ENCODE measurements at regions not wholly inside any gene's neighbourhood (a gene's known extent, or its start where the extent isn't known, plus 50 kb on each side); places are given as distances from the start of the nearest gene placed in this dataset.

- TF ChIP-seq CREB3L1 (IDR thresholded peaks at IDR 0.05; ENCODE audit: borderline replicate concordance, low read depth) (no peak), SMARCA4 (IDR thresholded peaks at IDR 0.05) (no peak), ZNF140 (CRISPR knock-in tag; IDR thresholded peaks at IDR 0.05) (no peak), PURB (CRISPR knock-in tag; IDR thresholded peaks at IDR 0.05; ENCODE audit: low read depth) (no peak), RBFOX2 (IDR thresholded peaks at IDR 0.05; ENCODE audit: low read depth, low read length) (no peak), TAF7 (tag; IDR thresholded peaks at IDR 0.05) (0 out of 2 replicates have a peak, but pooled peaks have one; percentile 24), ZBTB9 (CRISPR knock-in tag; IDR thresholded peaks at IDR 0.05) (0 out of 2 replicates have a peak, but pooled peaks have one; percentile 33), BCL6 (CRISPR knock-in tag; IDR thresholded peaks at IDR 0.05) (0 out of 2 replicates have a peak, but pooled peaks have one; percentile 67), SIX5 (IDR thresholded peaks at IDR 0.05; ENCODE audit: borderline replicate concordance in 1 of 2, insufficient read depth in 1 of 2, low read depth in 1 of 2, low read length in 2 of 2) (no peak), MLX (CRISPR knock-in tag; conservative IDR thresholded peaks at IDR 0.05) (no peak), KAT2B (IDR thresholded peaks at IDR 0.05; ENCODE audit: low read depth, low read length) (no peak), CREBBP (IDR thresholded peaks at IDR 0.05; ENCODE audit: low read depth, low read length) (no peak), CXXC5 (CRISPR knock-in tag; IDR thresholded peaks at IDR 0.05) (no peak), STAT5B (CRISPR knock-in tag; IDR thresholded peaks at IDR 0.05) (no peak), ZNF184 (CRISPR knock-in tag; IDR thresholded peaks at IDR 0.05) (no peak), HMGN3 (IDR thresholded peaks at IDR 0.05; ENCODE audit: borderline replicate concordance, extremely low read depth, insufficient read length, low read depth, low read length) (no peak), CREB3 (tag; conservative IDR thresholded peaks at IDR 0.05; ENCODE audit: low read depth) (peak; percentile 78), JUND (IDR thresholded peaks at IDR 0.05; ENCODE audit: borderline replicate concordance, low read depth, low read length) (no peak), JUND (tag; IDR thresholded peaks at IDR 0.05; ENCODE audit: borderline replicate concordance, low read depth, low read length) (peak; percentile 18; the same call in 1 of the 3 replicates), ZNF668 (CRISPR knock-in tag; IDR thresholded peaks at IDR 0.05) (no peak), ZNF639 (CRISPR knock-in tag; conservative IDR thresholded peaks at IDR 0.05 in 1 of 2, IDR thresholded peaks at IDR 0.05 in 1 of 2) (peak in 1 of 2 experiments; percentile 72; a peak in 1 of 4 replicates)
Observed at GRCh38 chr2:129443235-129443864, 536.1 kb upstream of the RAB6C start (continued).
